GM12878 (cell line): ENCODE measurements at regions not wholly inside any gene's neighbourhood (a gene's known extent, or its start where the extent isn't known, plus 50 kb on each side); places are given as distances from the start of the nearest gene placed in this dataset.

Experiments
- ATAC-seq: fragments of 200-7000 bp; cut with Tn5 transposase; 3 replicates; pipeline ENCODE4 v1.9.1; 2020; ENCODE audit warnings: mild to moderate bottlenecking, moderate library complexity
- BruUV-seq: library from RNA; stranded (reverse); fragments of 400-500 nt; replicated peaks from 2 replicates; lab custom pipeline; 2021; lab: Mats Ljungman, UMichigan
- CTCF ChIA-PET: fragments of 300-600 bp; sonication (Branson Sonifier 250); formaldehyde crosslinking; extraction: SDS; loops from one replicate; lab custom pipeline; 2021; ENCODE audit warnings: inconsistent platforms; lab: Yijun Ruan, JAX
- POLR2A ChIA-PET: fragments of 350-600 bp; formaldehyde crosslinking; extraction: SDS; loops from one replicate; lab custom pipeline; 2021; ENCODE audit warnings: inconsistent platforms; lab: Charles Lee
- RAD21 ChIA-PET: fragments of 300-600 bp; sonication (Branson Sonifier 250); formaldehyde crosslinking; loops from one replicate; lab custom pipeline; 2023; ENCODE audit warnings: antibody characterized with exemption; ENCODE audit not compliant: unreplicated experiment; lab: Charles Lee
- SMC1A ChIA-PET: fragments of 300-600 bp; sonication (Branson Sonifier 250); formaldehyde crosslinking; loops from one replicate; lab custom pipeline; 2023; ENCODE audit not compliant: unreplicated experiment, uncharacterized antibody; lab: Charles Lee
- DNase-seq: peaks from one replicate; pipeline ENCODE4 v3.0.0-alpha.2; 2011; ENCODE audit warnings: low read depth, low spot score
- FAIRE-seq: peaks from 3 replicates; lab custom pipeline; 2011; peaks lifted over from hg19 to GRCh38; lab: Jason Lieb, UNC
- H2AFZ ChIP-seq: 2 replicates; pipeline ENCODE4 v1.6.0; 2011; ENCODE audit warnings: low read depth, low read length, control low read depth; ENCODE audit not compliant: control insufficient read depth
- H3K27ac ChIP-seq: 2 replicates; pipeline ENCODE4 v1.5.1; 2011; ENCODE audit warnings: control low read depth; ENCODE audit not compliant: control insufficient read depth, insufficient read depth
- H3K27me3 ChIP-seq, 2 experiments: replicated peaks in 1 of 2; 2 replicates each; pipeline versions ENCODE4 v1.6.0 to v1.6.1; 2011; ENCODE audit warnings: low read length in 1 of 2; ENCODE audit not compliant: control insufficient read depth in 2 of 2, insufficient read depth in 2 of 2
- H3K36me3 ChIP-seq, 2 experiments: 2 replicates each; pipeline ENCODE4 v1.5.1; 2011; ENCODE audit warnings: low read length in 1 of 2; ENCODE audit not compliant: control insufficient read depth in 2 of 2, insufficient read depth in 2 of 2
- H3K4me1 ChIP-seq: 2 replicates; pipeline ENCODE4 v1.6.1; 2011; ENCODE audit warnings: mild to moderate bottlenecking, low read length, moderate library complexity, mixed read lengths; ENCODE audit not compliant: control insufficient read depth, insufficient read depth
- H3K4me2 ChIP-seq: 2 replicates; pipeline ENCODE4 v1.6.0; 2011; ENCODE audit warnings: control low read depth; ENCODE audit not compliant: control insufficient read depth, insufficient read depth
- H3K4me3 ChIP-seq: fragments of 200-600 bp; sonication (generic); 2 replicates; pipeline ENCODE4 v1.5.1; 2016
- H3K79me2 ChIP-seq: 2 replicates; pipeline ENCODE4 v1.6.0; 2011; ENCODE audit warnings: low read length; ENCODE audit not compliant: control insufficient read depth, insufficient read depth
- H3K9ac ChIP-seq: 2 replicates; pipeline ENCODE4 v1.8.0; 2011; ENCODE audit warnings: low read length, control low read depth, mixed read lengths; ENCODE audit not compliant: control insufficient read depth, insufficient read depth
- H3K9me3 ChIP-seq: replicated peaks from 3 replicates; pipeline ENCODE4 v1.5.1; 2011; ENCODE audit warnings: mild to moderate bottlenecking, low read length; ENCODE audit not compliant: control insufficient read depth, insufficient read depth
- H4K20me1 ChIP-seq: 2 replicates; pipeline ENCODE4 v1.6.0; 2011; ENCODE audit not compliant: control insufficient read depth, insufficient read depth
- CBFB ChIP-seq: IDR thresholded peaks from 2 replicates; pipeline ENCODE4 v1.6.1; 2016; ENCODE audit warnings: antibody characterized with exemption, low read depth
- CBX5 ChIP-seq: sonication (generic); IDR thresholded peaks from 2 replicates; pipeline ENCODE4 v1.6.1; 2016; ENCODE audit warnings: low read depth, moderate library complexity, mild to moderate bottlenecking, inconsistent platforms
- CHD1 ChIP-seq: IDR thresholded peaks from 2 replicates; pipeline ENCODE4 v1.6.1; 2012; ENCODE audit warnings: low read depth, low read length, improper control_type of control experiment
- E2F8 ChIP-seq: fragments of 450-650 bp; IDR thresholded peaks from 2 replicates; pipeline ENCODE4 v1.6.1; 2018; ENCODE audit warnings: mild to moderate bottlenecking, low read depth, moderate library complexity; ENCODE audit not compliant: partially characterized antibody
- EP300 ChIP-seq, 2 experiments: fragments of 150-350 bp in 1 of 2; IDR thresholded peaks; 2 replicates each; pipeline ENCODE4 v1.6.1; 2011 to 2012; ENCODE audit warnings: low read depth in 2 of 2, low read length in 2 of 2, borderline replicate concordance in 1 of 2, improper control_type of control experiment in 1 of 2, inconsistent platforms in 1 of 2; ENCODE audit not compliant: control insufficient read depth in 1 of 2
- GABPA ChIP-seq: IDR thresholded peaks from 2 replicates; pipeline ENCODE4 v1.6.1; 2014; ENCODE audit warnings: antibody characterized with exemption, low read depth, mild to moderate bottlenecking, inconsistent platforms
- JUNB ChIP-seq: IDR thresholded peaks from 2 replicates; pipeline ENCODE4 v1.6.1; 2016; ENCODE audit warnings: antibody characterized with exemption, mild to moderate bottlenecking
- NFYB ChIP-seq: IDR thresholded peaks from 2 replicates; pipeline ENCODE4 v1.6.1; 2011; ENCODE audit warnings: low read depth, mild to moderate bottlenecking, low read length, improper control_type of control experiment, moderate library complexity; ENCODE audit not compliant: insufficient read depth
- RELA ChIP-seq: fragments of 450-650 bp; IDR thresholded peaks from 2 replicates; pipeline ENCODE4 v1.8.0; 2014; ENCODE audit warnings: borderline replicate concordance; ENCODE audit not compliant: partially characterized antibody
- SPI1 ChIP-seq: IDR thresholded peaks from 2 replicates; pipeline ENCODE4 v1.6.1; 2011; ENCODE audit warnings: low read depth, mild to moderate bottlenecking, low read length, moderate library complexity, borderline replicate concordance; ENCODE audit not compliant: insufficient read depth
- TCF12 ChIP-seq: IDR thresholded peaks from 2 replicates; pipeline ENCODE4 v1.6.1; 2011; ENCODE audit warnings: low read depth, mild to moderate bottlenecking, low read length
- WRNIP1 ChIP-seq: IDR thresholded peaks from 2 replicates; pipeline ENCODE4 v1.6.1; 2011; ENCODE audit warnings: low read depth, low read length, improper control_type of control experiment, borderline replicate concordance
- ZNF207 ChIP-seq: fragments of 450-650 bp; IDR thresholded peaks from 2 replicates; pipeline ENCODE4 v1.6.1; 2014; ENCODE audit warnings: antibody characterized with exemption, mild to moderate bottlenecking, borderline replicate concordance
- ZNF687 ChIP-seq: fragments of 450-650 bp; IDR thresholded peaks from 2 replicates; pipeline ENCODE4 v1.6.1; 2017; ENCODE audit warnings: mild to moderate bottlenecking, moderate library complexity
- ZZZ3 ChIP-seq: IDR thresholded peaks from 2 replicates; pipeline ENCODE4 v1.6.1; 2011; ENCODE audit warnings: low read depth; ENCODE audit not compliant: control insufficient read depth, insufficient read length
- WGBS: methylation state at CpG from one replicate; pipeline ENCODE4 v1.1.6; 2016; ENCODE audit warnings: low lambda C conversion rate; ENCODE audit not compliant: insufficient replicate concordance, insufficient coverage; ENCODE audit errors: missing lambda C conversion rate; 5-methylcytosine and 5-hydroxymethylcytosine counted together
- in situ Hi-C: fragments of 300-500 bp; cut with MboI; formaldehyde crosslinking; loops from 9 replicates; pipeline ENCODE4 v1.14.3; 2018; ENCODE audit warnings: mixed read lengths
- intact Hi-C: fragments of 100-400 bp; cut with micrococcal nuclease; formaldehyde crosslinking; loops from one replicate; pipeline ENCODE4 v1.14.2; 2022; ENCODE audit not compliant: unreplicated experiment

GRCh38 chr2:65724336-65724735 lies 291.9 kb upstream of the SPRED2 start:
- BruUV-seq = no TSS peak
- no peaks in the 10 kb centered on the region for H3K79me2 ChIP-seq
- WGBS = 0% methylated on average over 2 of the region's 2 CpGs
- intact Hi-C loops = no loop called here
- DNase-seq (no peak), ATAC-seq (no peak), FAIRE-seq (no peak)
- no peak overlapping the region for H3K4me2 ChIP-seq
- no peaks in the 10 kb centered on the region for H3K27me3 ChIP-seq
- CTCF ChIA-PET = no interaction called here
- H4K20me1 ChIP-seq = no peaks in the 10 kb centered on the region
- H2AFZ ChIP-seq = no peak overlapping the region
- POLR2A ChIA-PET = no interaction called here
- in situ Hi-C loops = no loop called here
- H3K36me3 ChIP-seq = no peaks in the 10 kb centered on the region
- SMC1A ChIA-PET = no interaction called here
- no peaks in the 10 kb centered on the region for H3K9me3 ChIP-seq
- H3K4me1 ChIP-seq = no peaks in the 10 kb centered on the region
- no peak overlapping the region for H3K9ac ChIP-seq
- H3K27ac ChIP-seq = no peak overlapping the region
- RAD21 ChIA-PET = no interaction called here
- H3K4me3 ChIP-seq = no peak overlapping the region
- TF ChIP-seq RELA = no peak
- TF ChIP-seq NFYB = no peak
- no peak for TF ChIP-seq CBFB
- TF ChIP-seq CBX5 = no peak
- TF ChIP-seq CHD1 = no peak
- TF ChIP-seq GABPA = no peak
- TF ChIP-seq ZZZ3 = no peak
- no peak for TF ChIP-seq E2F8
- no peak for TF ChIP-seq JUNB
- no peak for TF ChIP-seq ZNF687
- TF ChIP-seq ZNF207 = no peak
- TF ChIP-seq WRNIP1 = no peak
- no peak for TF ChIP-seq TCF12
- no peak for TF ChIP-seq EP300 (IDR thresholded peaks at IDR 0.05; ENCODE audit: borderline replicate concordance in 1 of 2, control insufficient read depth in 1 of 2, low read depth in 2 of 2, low read length in 2 of 2)
- TF ChIP-seq SPI1 = no peak
